NCI-H345 treated with DMSO at 0.1 percent for 48 hours (cell line): ENCODE measurements at regions not wholly inside any gene's neighbourhood (a gene's known extent, or its start where the extent isn't known, plus 50 kb on each side); places are given as distances from the start of the nearest gene placed in this dataset.

Experiments
- DNase-seq: peaks from one replicate; lab custom pipeline; 2025; ENCODE audit not compliant: unreplicated experiment; lab: John Stamatoyannopoulos, UW

GRCh38 chr13:73481886-73482445, 423.2 kb downstream of the KLF5 start:
- DNase-seq = no peak

- no peak for DNase-seq
These were observed 422.2 kb downstream of the KLF5 start for GRCh38 chr13:73480779-73481559.

DNA sequence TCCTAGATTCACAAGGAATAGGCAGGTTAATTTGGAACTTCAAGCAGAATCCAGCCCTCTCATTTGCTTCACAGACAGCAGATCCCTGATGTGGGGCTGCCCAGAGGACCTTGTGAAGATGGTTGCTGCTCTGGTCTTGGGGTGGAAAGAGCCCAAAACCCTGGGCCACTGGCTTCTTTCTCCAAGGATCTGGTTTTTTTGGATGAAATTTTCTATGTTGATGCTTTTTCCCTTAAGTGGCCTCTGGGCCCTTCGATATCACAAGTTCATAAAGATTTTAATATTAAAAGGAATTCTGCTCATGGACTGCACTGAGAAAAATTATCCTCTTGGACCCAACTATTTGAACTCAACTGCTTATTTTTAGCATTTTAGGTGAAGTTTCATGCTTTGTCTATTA, 421.1 kb downstream of the KLF5 start:
- DNase-seq = no peak

DNA sequence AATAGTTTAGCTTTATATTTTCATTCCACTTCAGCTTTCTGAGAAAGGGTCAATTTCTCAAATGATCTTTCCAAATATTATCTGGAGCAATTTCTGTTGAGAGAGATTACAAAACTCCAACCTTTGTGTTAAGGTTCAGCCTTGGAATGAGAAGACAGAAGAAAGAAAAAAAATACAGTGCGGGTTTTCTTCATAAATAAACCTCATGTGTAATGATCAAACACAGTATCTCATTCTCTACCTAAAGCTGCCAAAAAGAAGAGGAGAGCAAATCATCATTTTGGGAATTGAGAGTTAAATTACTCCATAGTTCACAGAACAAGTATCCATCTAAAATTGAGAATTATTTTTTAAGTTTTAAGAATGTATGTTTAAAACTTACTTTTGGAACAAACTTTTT, 420.5 kb downstream of the KLF5 start:
- no peak for DNase-seq

DNA sequence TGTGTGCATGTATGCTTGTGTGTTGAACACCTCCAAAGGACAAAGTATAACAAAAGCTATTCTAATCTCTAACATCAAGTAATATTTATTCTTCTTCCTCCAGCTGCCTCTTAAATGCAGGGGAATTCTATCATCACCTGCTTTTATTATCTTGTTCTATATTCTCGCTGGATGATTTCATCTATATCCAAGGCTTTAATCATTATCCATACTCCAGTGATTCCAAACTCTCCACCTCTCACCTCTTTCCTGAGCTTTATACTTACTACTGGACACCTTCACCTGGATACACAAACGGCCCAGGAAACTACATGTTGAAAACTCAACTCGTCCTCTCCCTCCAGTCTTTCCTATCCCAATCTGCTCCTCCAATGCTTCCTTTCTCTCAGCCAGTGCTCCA, 418.6 kb downstream of the KLF5 start:
- DNase-seq = no peak

DNA sequence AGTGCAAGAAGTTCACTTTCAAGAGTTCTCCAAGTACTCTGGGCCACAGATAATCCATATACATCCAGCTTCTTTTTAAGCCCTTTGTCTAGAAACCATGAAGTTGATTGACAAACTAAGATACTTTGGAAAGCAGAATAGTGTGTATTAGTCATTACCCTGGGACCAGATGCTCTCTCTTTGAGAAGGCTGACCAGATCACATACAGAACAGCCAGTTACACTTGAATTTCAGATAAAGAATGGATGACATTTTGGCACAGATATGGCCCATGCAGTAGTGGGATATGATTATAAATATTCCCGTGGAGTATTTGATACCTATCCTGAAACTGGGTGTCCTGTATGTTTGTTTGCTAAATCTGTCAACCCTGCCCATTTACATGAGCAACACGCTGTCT, 414.2 kb downstream of the KLF5 start:
- no peak for DNase-seq

- DNase-seq = no peak
These were observed 408.3 kb downstream of the KLF5 start for GRCh38 chr13:73467125-73467524.

- DNase-seq = no peak
These were observed 407.8 kb downstream of the KLF5 start for GRCh38 chr13:73466561-73466960.

DNA sequence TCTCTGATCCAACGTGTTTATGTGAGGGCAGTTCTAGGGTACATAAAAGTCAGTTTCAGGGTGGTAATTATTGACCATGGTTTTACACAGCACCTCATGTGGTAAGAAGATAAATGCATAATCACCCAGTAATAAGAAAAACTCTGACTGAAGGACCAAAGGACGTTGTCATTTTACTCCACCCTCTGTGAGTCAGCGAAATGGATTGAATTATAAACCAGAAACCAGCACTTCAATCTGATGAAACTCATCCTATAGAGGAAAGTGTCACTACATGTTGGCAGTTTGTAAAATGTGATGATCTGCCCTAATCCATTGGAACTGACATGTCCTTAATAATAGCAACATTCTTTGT, 406.8 kb downstream of the KLF5 start:
- DNase-seq = no peak

DNA sequence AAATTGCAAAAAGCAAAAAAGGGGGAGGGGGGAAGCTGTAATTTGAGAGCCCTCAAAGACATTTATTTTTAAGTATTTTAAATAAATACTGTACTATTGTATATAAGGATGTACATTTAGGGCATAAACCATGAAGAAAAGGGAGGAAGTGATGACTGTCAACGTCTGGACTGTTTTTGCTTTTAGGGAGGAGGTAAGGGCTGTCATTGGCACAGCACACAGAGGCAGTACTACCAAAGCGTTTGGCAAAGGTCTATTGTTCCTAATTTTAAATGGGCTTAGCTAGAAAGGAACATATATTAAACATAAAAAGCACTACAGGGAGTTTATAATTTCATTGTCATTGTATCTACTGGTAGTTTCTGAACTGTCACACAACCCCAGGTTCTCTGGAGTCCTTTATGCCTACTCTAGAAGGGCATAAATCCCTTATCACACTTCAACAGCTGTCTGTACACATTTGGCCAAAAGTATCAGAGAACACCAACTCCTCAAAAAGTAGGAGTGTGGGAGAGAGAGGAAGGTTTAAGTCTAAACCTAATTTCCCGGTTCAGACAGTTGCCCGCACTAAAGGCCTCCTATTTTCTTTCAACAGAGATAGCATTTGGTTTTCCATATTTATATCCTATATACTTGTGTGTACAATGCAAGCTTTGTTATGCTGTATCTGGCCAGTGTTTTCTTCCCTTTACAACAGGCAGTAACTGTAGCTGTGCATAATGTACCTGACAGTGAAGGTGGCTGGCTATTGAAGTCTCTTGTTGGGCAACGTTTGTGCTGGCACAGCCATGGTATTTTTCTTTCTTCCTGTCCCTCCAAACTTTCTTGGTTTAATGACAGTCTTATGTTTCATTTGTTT, 406.2 kb downstream of the KLF5 start:
- DNase-seq = no peak

- DNase-seq = no peak
These were observed 403.4 kb downstream of the KLF5 start for GRCh38 chr13:73462241-73462640.

DNA sequence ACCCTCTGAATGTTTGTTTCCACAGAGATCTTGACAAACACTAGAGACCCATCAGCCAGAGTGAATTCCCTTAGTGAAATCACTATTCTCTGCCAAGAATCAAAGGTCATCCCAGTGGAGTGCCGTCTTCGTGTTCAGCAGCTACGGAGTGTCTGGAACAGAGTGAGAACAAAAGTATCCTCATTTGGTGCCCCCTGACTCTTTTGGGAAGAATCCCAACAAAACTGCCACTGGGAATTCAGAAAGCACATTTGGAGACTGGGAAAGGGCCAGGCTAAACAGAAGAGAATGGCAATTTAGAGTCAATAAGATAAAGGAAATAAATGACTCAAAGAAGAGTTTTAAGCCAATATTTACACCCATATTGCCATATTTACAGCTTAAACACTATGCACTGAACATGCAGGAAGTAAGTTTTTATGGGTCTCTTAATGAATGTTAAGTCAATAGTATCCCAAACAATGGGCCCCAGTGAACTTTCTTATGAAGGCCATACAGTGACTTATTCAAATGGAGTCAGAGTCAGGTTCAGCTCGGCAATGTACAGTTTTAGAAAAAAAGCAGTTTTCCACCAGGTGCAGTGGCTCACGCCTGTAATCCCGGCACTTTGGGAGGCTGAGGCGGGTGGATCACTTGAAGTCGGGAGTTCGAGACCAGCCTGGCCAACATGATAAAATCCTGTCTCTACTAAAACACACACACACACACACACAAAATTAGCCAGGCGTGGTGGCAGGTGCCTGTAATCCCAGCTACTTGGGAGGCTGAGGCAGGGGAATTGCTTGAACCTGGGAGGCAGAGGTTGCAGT, 392.6 kb downstream of the KLF5 start:
- DNase-seq = no peak

- DNase-seq = no peak
These were observed 391.8 kb downstream of the KLF5 start for GRCh38 chr13:73450583-73450982.

DNA sequence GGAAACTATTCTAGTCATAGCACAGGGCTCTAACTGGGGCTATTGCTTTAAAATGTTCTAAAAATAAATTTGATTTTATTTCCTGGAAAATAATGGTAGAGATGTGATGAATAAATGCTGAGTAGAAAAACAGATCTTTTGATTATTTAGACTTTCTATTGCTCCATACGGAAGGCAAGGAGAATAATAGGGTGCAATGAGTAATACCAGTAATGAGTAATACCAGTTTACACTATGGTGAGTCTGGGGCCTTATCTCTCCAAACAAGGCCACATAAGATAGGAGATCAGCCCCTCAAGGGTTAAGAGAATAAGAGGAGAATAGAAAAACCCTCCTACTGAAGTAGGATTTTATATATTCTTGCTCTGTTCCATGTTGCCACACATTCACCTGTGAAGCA, 390.4 kb downstream of the KLF5 start:
- DNase-seq = no peak

DNA sequence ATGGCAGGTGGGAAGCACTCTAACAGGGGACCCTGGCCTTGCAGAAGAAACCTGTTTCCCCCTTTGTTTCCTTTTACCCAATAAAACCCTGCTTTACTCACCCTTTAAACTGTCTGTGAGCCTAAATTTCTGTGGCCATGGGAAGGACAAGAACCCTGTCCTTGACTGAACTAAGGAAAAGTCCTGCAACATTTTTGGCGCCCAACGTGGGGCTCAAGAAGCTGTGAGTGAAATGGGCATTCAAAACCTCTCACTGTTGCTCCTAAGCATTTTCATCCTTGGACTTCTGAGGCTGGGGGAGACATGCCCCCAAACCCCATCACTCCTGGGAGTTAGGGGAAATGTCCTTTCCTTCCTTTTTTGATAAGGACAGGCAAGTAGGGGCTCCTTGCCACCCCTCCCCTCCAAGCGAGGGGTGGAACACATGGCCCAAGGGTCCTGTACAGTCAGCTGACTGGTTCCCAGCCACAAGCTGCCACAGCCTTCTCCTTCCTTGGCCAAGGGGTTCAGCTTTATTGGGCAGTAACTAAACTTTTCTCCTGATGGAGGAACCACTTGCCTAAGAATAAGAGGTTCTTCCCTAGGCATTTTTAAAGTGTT, 381.6 kb downstream of the KLF5 start:
- DNase-seq = no peak

DNA sequence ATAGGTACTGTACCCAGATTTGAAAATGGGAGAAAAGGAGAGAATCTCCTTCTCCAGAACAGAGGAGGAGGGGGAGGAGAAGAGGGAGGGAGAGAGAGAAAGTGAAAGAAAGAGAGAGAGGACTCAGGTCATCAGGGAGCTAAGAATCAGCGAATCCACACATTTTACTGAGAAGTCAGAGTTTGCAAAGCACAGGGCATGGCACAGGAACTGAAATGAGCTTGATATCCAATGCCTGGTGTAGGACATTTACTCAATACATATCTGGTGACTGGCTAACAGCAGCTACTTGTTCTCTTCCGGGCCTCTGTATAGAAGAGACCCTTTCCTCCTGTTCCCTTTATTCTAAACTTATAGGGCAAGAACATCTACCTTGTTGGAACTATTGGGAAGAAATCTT, 375.1 kb downstream of the KLF5 start:
- DNase-seq = no peak

GRCh38 chr13:73433458-73433857, 374.7 kb downstream of the KLF5 start:
- DNase-seq = no peak

DNA sequence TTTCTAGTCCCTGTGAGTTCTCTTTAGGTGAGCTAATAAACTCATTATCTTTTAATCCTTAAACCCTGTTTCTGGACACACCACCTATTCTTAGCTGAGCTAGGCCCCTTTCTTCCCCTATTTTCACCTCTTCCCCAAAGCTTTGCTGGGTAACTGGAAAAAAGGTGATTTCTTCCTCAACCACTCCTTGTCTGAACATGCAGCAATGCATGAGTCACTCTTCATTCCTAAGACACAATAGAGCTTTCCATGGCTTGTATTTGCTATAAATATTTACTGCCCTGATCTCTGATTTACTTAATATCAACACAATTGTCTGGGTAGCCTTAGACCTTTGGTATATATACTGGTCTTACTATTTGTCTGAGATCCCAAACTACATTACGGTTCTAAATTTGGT, 370.9 kb downstream of the KLF5 start:
- DNase-seq = no peak

DNA sequence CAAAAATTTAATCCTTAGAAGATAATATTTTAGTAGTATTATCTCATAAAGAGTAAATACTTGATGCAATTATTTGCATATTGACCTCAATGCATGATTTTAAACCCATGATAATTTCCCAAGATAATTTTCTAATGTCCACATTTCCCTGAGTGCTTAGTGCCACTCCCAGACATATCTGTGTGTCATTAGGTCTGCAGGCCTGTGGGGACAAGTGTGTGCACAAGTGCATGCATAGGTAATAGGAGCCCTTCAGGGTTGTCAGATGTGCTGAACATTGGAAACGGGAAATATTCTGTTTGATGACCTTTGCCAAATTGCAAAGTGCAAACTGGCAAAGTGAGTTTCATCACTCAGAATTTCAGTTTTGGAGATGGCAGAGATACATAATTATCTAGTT, 369.9 kb downstream of the KLF5 start:
- DNase-seq = no peak

DNA sequence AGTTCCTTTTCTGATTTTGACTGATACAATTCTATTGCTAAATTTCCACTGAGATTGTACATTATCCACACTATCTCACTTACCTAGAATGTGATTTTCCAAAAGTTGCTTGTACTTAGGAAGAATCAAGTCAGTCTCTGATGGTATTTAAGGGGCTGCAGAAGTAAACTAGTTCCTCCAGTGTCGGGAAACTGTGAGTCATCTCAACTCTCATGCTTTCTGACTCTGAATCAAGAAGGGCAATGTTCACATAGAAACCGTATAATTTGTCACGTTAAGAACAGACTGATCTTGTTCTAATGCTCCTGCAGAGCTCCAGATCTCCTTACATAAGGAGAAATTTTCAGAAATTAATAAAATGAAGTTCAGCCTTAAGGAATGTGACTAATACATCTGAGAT, 369.3 kb downstream of the KLF5 start:
- DNase-seq = no peak

DNA sequence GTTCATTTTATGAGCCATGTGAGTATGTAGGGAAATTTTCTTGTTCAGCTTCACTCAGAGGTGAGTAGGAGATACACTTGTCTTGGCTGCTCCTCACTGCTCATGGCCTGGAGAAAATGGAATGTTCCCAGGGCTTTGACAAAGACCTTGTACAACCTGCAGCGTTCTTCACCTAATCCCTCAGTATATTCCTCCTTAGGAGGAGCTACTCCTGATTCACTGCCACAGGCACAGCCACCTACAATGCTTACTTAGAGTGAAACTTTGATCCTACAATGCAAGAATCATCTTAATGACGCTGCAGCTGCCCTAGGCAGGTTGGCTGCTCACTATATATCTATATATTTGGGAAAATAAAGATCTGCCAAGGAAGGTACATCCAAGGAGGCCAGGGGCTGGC, 364.2 kb downstream of the KLF5 start:
- DNase-seq = no peak
